Uterus (tissue), 2 donors: ENCODE measurements at regions not wholly inside any gene's neighbourhood (a gene's known extent, or its start where the extent isn't known, plus 50 kb on each side); places are given as distances from the start of the nearest gene placed in this dataset.

Source experiments
- CTCF ChIP-seq, 4 experiments: fragments of 200-600 bp in 2 of 4; fragments of 450-650 bp in 2 of 4; sonication (generic) in 2 of 4; IDR thresholded peaks; one replicate each; pipeline ENCODE4 v1.5.1; 2016 to 2019; ENCODE audit warnings: antibody characterized with exemption in 4 of 4, mild to moderate bottlenecking in 2 of 4, moderate library complexity in 1 of 4
- POLR2A ChIP-seq, 2 donors: fragments of 450-650 bp; IDR thresholded peaks; one replicate each; pipeline ENCODE4 v1.6.1; 2016; ENCODE audit warnings: antibody characterized with exemption in 2 of 2, mild to moderate bottlenecking in 1 of 2, moderate library complexity in 1 of 2

GRCh38 chr7:445563-446288 lies 73.9 kb downstream of the PDGFA start:
- no peak for TF ChIP-seq CTCF (IDR thresholded peaks at IDR 0.05)
- no peak for TF ChIP-seq POLR2A (IDR thresholded peaks at IDR 0.05)
